Right lobe of liver (tissue), 6 donors: ENCODE measurements at regions not wholly inside any gene's neighbourhood (a gene's known extent, or its start where the extent isn't known, plus 50 kb on each side); places are given as distances from the start of the nearest gene placed in this dataset.
"Not testable (repeated sequence)": the region's sequence is repeated elsewhere in the genome, so short reads cannot be mapped to it uniquely, and the experiment has no call there.

Experiments
- ATAC-seq, 4 donors: fragments of 200-7000 bp; cut with Tn5 transposase; one replicate each; pipeline ENCODE4 v1.9.1; 2020; ENCODE audit warnings: mild to moderate bottlenecking in 4 of 4, moderate library complexity in 4 of 4
- DNase-seq, 3 donors: peaks; one replicate each; pipeline ENCODE4 v3.0.0-alpha.2; 2020
- H3K27ac ChIP-seq, 3 donors: fragments of 200-600 bp; one replicate each; pipeline ENCODE4 v1.8.0; 2022
- H3K27me3 ChIP-seq, 2 donors: fragments of 200-600 bp; one replicate each; pipeline ENCODE4 v1.8.0; 2022
- H3K36me3 ChIP-seq, 4 donors: fragments of 200-600 bp; sonication (generic) in 1 of 4; one replicate each; pipeline versions ENCODE4 v1.5.1 to v1.8.0; 2017 to 2022; ENCODE audit warnings: control low read depth in 1 of 4
- H3K4me1 ChIP-seq, 4 donors: fragments of 200-600 bp; sonication (generic) in 1 of 4; one replicate each; pipeline versions ENCODE4 v1.5.1 to v1.8.0; 2017 to 2022; ENCODE audit warnings: control low read depth in 1 of 4
- H3K4me3 ChIP-seq, 3 donors: fragments of 200-600 bp; one replicate each; pipeline ENCODE4 v1.8.0; 2022
- H3K9me3 ChIP-seq, 4 donors: fragments of 200-600 bp; sonication (generic) in 1 of 4; one replicate each; pipeline versions ENCODE4 v1.5.1 to v1.8.0; 2017 to 2022; ENCODE audit warnings: control low read depth in 1 of 4
- POLR2A ChIP-seq: fragments of 450-650 bp; IDR thresholded peaks from one replicate; pipeline ENCODE4 v1.6.1; 2017; ENCODE audit warnings: antibody characterized with exemption, mild to moderate bottlenecking
- WGBS: methylation state at CpG from one replicate; pipeline ENCODE4 v1.1.6; 2018; ENCODE audit warnings: low coverage, low lambda C conversion rate; ENCODE audit not compliant: insufficient coverage; ENCODE audit errors: missing lambda C conversion rate; 5-methylcytosine and 5-hydroxymethylcytosine counted together
- intact Hi-C, 2 donors: fragments of 100-400 bp; cut with DNase I; formaldehyde crosslinking; loops; one replicate each; pipeline versions ENCODE4 v1.11.2 to v1.14.1; 2022
- TF ChIP-seq, protein P1 (sequence below), 4 donors: fragments of 200-600 bp in 3 of 4; fragments of 450-650 bp in 1 of 4; IDR thresholded peaks; one replicate each; pipeline versions ENCODE4 v1.5.1 to v1.8.0; 2016 to 2022; ENCODE audit warnings: antibody characterized with exemption in 4 of 4, mild to moderate bottlenecking in 2 of 4
- donor health status: DM: no; HTN: yes; CAD: no.
- donor health status: DM: no; HTN: no; CAD: no.
- donor health status: DM: no; HTN: no; CAD: no.
- donor health status: DM: no; HTN: yes; CAD: no.
- donor health status: DM: no; HTN: yes; CAD: no.

DNA sequence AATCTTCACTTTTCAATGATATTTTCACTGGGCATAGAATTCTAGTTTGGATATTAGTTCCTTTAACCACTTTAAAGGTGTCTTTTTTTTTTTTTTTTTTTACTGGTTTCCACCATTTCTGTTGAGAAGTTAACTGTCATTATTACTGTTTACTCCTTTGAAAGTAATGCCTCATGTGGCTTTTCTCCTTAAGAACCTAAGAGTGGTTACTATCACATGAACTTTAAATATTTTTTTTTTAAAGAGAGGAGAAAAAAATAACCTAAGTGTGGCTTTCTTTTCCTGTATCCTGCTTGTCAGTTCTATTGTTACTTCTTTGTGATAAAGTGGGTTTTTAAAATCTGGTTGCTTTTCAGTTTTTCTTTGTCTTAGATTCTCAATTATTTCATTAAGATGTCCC is 229.5 kb downstream of the CDH26 start:
- no peak for TF ChIP-seq POLR2A
- TF ChIP-seq, protein P1, sequence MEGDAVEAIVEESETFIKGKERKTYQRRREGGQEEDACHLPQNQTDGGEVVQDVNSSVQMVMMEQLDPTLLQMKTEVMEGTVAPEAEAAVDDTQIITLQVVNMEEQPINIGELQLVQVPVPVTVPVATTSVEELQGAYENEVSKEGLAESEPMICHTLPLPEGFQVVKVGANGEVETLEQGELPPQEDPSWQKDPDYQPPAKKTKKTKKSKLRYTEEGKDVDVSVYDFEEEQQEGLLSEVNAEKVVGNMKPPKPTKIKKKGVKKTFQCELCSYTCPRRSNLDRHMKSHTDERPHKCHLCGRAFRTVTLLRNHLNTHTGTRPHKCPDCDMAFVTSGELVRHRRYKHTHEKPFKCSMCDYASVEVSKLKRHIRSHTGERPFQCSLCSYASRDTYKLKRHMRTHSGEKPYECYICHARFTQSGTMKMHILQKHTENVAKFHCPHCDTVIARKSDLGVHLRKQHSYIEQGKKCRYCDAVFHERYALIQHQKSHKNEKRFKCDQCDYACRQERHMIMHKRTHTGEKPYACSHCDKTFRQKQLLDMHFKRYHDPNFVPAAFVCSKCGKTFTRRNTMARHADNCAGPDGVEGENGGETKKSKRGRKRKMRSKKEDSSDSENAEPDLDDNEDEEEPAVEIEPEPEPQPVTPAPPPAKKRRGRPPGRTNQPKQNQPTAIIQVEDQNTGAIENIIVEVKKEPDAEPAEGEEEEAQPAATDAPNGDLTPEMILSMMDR (IDR thresholded peaks at IDR 0.05): no peak
- H3K9me3 ChIP-seq: no peaks in the 10 kb centered on the region
- H3K36me3 ChIP-seq: no peaks in the 10 kb centered on the region
- intact Hi-C loops: no loop called here
- H3K27ac ChIP-seq: no peak overlapping the region
- no peaks in the 10 kb centered on the region for H3K27me3 ChIP-seq
- DNase-seq (no peak), ATAC-seq (no peak)
- no peak overlapping the region for H3K4me3 ChIP-seq
- no peaks in the 10 kb centered on the region for H3K4me1 ChIP-seq

DNA sequence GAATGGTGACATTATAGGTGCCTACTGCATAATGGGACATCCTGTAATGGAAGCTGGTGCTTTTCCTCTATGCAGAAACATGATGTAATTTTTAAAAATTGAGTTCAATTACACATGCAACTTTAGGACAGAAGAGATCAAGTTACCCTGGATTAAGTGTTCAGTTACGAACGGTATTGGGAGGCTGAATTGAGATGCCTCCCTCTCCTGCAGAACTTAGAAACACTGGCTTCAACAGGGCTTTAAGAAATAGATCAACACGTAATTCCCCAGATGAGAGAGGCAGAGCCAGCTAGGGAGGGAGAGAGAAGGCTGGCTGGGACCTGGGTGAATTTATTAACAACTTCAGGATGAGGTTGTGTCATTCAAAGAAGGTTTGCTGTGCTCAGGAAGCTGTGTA is 232.8 kb downstream of the CDH26 start:
- H3K9me3 ChIP-seq: no peaks in the 10 kb centered on the region
- no peaks in the 10 kb centered on the region for H3K36me3 ChIP-seq
- no peak overlapping the region for H3K27ac ChIP-seq
- no peak for DNase-seq
- H3K4me3 ChIP-seq: no peak overlapping the region
- H3K4me1 ChIP-seq: no peaks in the 10 kb centered on the region
- ATAC-seq: no peak
- H3K27me3 ChIP-seq: no peaks in the 10 kb centered on the region
- 56% methylated on average over 3 of the region's 3 CpGs for WGBS
- no peak for TF ChIP-seq POLR2A
- TF ChIP-seq, protein P1 (IDR thresholded peaks at IDR 0.05): no peak
- intact Hi-C loops: no loop called here

DNA sequence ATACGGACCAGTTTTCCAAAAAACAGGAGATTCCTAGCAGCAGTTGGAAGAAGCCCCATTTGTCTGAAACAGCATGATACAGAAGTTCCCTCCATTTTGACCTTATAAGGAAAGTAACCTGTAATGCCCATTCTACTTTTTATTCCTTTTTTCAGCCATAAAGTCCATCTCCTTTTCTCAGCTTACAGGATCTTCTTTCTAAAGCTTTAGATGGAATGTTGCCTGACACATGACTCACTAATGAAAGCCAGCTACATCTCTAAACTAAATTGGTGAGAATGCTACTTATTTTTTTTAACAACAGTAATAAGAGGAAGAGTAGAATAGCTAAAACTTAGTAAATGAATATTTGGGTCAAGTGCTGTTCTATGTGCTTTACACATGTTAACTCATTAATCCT is 234.1 kb downstream of the CDH26 start:
- no peak for ATAC-seq
- H3K36me3 ChIP-seq: no peaks in the 10 kb centered on the region
- H3K4me1 ChIP-seq: no peaks in the 10 kb centered on the region
- no peak overlapping the region for H3K4me3 ChIP-seq
- H3K27ac ChIP-seq: no peak overlapping the region
- TF ChIP-seq POLR2A: no peak
- H3K9me3 ChIP-seq: no peaks in the 10 kb centered on the region
- WGBS: 33% methylated on average over 1 of the region's 1 CpG
- H3K27me3 ChIP-seq: no peaks in the 10 kb centered on the region
- intact Hi-C loops: no loop called here
- no peak for DNase-seq

DNA sequence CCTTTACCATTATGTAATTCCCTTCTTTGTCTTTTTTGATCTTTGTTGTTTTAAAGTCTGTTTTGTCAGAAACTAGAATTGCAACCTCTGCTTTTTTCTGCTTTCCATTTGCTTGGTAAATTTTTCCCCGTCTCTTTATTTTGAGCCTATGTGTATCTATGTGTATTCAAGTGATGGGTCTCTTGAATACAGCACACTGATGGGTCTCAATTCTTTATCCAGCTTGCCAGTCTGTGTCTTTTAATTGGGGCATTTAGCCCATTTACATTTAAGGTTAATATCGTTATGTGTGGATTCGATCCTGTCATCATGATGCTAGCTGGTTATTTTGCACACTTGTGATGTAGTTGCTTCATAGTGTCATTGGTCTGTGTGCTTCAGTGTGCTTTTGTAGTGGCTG is 240.9 kb downstream of the CDH26 start:
- H3K27me3 ChIP-seq, intact Hi-C loops, H3K36me3 ChIP-seq, H3K4me1 ChIP-seq, H3K9me3 ChIP-seq, H3K4me3 ChIP-seq, H3K27ac ChIP-seq, DNase-seq, ATAC-seq: not testable (repeated sequence)
- 77% methylated on average over 3 of the region's 3 CpGs for WGBS

DNA sequence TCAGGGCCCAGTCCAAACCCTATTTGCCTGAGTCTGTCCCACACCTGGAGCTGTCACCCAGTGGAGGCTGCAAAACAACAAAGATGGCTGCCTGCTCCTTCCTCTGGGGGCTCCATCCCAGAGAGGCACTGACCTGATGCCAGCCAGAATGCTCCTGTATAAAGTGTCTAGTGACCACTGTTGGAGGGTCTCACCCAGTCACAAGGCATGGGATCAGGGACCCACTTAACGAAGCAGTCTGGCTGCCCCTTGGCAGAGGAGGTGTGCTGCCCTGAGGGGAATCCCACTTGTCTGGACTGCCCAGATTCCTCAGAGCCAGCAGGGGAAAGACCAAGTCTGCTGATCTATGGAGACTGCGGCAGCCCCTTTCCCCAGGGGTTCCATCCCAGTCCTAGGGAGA is 241.6 kb downstream of the CDH26 start:
- no peaks in the 10 kb centered on the region for H3K9me3 ChIP-seq
- WGBS: 71% methylated on average over 1 of the region's 2 CpGs
- H3K4me1 ChIP-seq: no peaks in the 10 kb centered on the region
- ATAC-seq (no peak), DNase-seq (no peak)
- H3K36me3 ChIP-seq: no peaks in the 10 kb centered on the region
- no peak overlapping the region for H3K4me3 ChIP-seq
- H3K27me3 ChIP-seq: no peaks in the 10 kb centered on the region
- TF ChIP-seq, protein P1 (IDR thresholded peaks at IDR 0.05): no peak
- no peak for TF ChIP-seq POLR2A
- H3K27ac ChIP-seq: no peak overlapping the region
- intact Hi-C loops: no loop called here

DNA sequence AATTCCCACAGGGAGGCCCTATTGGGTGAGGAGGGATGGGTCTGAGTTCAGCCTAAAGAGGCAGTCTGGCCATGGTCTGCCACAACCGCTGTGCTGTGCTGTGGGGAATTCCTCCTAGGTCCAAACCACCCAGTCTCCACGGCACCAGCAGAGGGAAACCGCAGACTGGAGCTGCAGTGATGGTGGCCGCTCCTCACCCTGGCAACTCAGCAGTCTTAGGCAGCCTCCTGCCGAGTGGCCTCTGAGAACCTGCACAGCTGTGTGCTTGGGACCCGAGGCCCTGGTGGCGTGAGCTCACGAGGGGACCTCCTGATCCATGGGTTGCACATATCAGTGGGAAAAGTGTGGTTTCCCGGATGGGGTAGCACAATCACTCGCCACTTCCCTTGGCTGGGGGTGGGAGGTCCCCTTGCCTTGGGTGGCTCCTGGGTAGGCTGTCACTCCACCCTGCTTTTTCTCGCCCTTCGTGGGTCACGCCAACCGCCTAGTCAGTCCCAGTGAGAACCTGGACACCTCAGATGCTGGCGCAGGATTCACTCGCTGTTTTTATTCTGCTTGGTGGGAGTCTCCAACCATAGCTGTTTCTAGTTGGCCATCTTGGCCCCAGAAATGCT is 242.2 kb downstream of the CDH26 start:
- ATAC-seq (peak in 1 of 4 donors; percentile 39), DNase-seq (no peak)
- Histone ChIP-seq H3K9me3 (no peaks in the 10 kb centered on the region), H3K36me3 (no peaks in the 10 kb centered on the region), H3K27ac (no peak overlapping the region), H3K27me3 (no peaks in the 10 kb centered on the region), H3K4me3 (no peak overlapping the region), H3K4me1 (no peaks in the 10 kb centered on the region)
- no peak for TF ChIP-seq POLR2A
- TF ChIP-seq, protein P1 (IDR thresholded peaks at IDR 0.05): no peak
- intact Hi-C loops: no loop called here
- WGBS: no CpG with 5 or more reads among the region's 16 CpGs
